ENCODE measurements at regions not wholly inside any gene's neighbourhood (a gene's known extent, or its start where the extent isn't known, plus 50 kb on each side); places are given as distances from the start of the nearest gene placed in this dataset.

DNA sequence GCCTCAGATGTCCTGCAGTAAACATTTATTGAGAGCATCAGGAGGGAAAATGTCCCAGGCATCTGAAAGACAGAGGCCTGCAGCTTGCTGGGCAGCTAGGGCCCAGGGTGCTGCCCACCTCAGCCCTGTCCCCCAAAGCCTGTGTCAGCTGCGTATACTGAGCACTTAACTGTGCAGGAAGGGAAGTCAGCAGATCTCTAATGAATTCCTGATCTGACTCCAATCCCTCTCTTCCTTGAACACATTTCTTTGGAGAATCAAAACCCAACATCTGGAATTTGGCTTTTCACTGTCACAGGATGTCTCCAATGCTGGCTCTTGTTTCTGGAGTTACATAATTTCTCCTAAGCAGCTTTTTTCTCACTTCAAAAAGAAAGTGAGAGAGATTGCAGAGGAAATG lies 364.7 kb upstream of the NFE2L3 start:
- Histone ChIP-seq H3K4me3 (replicated peaks; ENCODE audit: insufficient read depth, low read length) (no peak overlapping the region), H3K27me3 (ENCODE audit: insufficient read depth, poor library complexity, severe bottlenecking) (no peaks in the 10 kb centered on the region), H3K27ac (replicated peaks) (no peak overlapping the region)
- no peak for DNase-seq (ENCODE audit: low read depth in 1 of 2, low spot score in 1 of 2)
- no peak for TF ChIP-seq SPI1 (IDR thresholded peaks at IDR 0.05; ENCODE audit: borderline replicate concordance, low read depth)
- TF ChIP-seq, protein P1, sequence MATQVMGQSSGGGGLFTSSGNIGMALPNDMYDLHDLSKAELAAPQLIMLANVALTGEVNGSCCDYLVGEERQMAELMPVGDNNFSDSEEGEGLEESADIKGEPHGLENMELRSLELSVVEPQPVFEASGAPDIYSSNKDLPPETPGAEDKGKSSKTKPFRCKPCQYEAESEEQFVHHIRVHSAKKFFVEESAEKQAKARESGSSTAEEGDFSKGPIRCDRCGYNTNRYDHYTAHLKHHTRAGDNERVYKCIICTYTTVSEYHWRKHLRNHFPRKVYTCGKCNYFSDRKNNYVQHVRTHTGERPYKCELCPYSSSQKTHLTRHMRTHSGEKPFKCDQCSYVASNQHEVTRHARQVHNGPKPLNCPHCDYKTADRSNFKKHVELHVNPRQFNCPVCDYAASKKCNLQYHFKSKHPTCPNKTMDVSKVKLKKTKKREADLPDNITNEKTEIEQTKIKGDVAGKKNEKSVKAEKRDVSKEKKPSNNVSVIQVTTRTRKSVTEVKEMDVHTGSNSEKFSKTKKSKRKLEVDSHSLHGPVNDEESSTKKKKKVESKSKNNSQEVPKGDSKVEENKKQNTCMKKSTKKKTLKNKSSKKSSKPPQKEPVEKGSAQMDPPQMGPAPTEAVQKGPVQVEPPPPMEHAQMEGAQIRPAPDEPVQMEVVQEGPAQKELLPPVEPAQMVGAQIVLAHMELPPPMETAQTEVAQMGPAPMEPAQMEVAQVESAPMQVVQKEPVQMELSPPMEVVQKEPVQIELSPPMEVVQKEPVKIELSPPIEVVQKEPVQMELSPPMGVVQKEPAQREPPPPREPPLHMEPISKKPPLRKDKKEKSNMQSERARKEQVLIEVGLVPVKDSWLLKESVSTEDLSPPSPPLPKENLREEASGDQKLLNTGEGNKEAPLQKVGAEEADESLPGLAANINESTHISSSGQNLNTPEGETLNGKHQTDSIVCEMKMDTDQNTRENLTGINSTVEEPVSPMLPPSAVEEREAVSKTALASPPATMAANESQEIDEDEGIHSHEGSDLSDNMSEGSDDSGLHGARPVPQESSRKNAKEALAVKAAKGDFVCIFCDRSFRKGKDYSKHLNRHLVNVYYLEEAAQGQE (IDR thresholded peaks at IDR 0.05; ENCODE audit: insufficient replicate concordance, low read depth): no peak
- no peak for TF ChIP-seq POLR2AphosphoS5 (IDR thresholded peaks at IDR 0.05; ENCODE audit: low read depth)
- TF ChIP-seq, protein P2, sequence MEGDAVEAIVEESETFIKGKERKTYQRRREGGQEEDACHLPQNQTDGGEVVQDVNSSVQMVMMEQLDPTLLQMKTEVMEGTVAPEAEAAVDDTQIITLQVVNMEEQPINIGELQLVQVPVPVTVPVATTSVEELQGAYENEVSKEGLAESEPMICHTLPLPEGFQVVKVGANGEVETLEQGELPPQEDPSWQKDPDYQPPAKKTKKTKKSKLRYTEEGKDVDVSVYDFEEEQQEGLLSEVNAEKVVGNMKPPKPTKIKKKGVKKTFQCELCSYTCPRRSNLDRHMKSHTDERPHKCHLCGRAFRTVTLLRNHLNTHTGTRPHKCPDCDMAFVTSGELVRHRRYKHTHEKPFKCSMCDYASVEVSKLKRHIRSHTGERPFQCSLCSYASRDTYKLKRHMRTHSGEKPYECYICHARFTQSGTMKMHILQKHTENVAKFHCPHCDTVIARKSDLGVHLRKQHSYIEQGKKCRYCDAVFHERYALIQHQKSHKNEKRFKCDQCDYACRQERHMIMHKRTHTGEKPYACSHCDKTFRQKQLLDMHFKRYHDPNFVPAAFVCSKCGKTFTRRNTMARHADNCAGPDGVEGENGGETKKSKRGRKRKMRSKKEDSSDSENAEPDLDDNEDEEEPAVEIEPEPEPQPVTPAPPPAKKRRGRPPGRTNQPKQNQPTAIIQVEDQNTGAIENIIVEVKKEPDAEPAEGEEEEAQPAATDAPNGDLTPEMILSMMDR (IDR thresholded peaks at IDR 0.05; ENCODE audit: insufficient read depth, low read length): no peak
- TF ChIP-seq GABPA (IDR thresholded peaks at IDR 0.05; ENCODE audit: low read depth): no peak

GRCh38 chr7:25788371-25788770 lies 363.6 kb upstream of the NFE2L3 start:
- H3K27ac ChIP-seq (replicated peaks): no peak overlapping the region
- DNase-seq (ENCODE audit: low read depth in 1 of 2, low spot score in 1 of 2): no peak
- TF ChIP-seq POLR2AphosphoS5 (IDR thresholded peaks at IDR 0.05; ENCODE audit: low read depth) (no peak), SPI1 (IDR thresholded peaks at IDR 0.05; ENCODE audit: borderline replicate concordance, low read depth) (no peak), GABPA (IDR thresholded peaks at IDR 0.05; ENCODE audit: low read depth) (no peak)
- TF ChIP-seq, protein P1 (IDR thresholded peaks at IDR 0.05; ENCODE audit: insufficient replicate concordance, low read depth): no peak
- TF ChIP-seq, protein P2 (IDR thresholded peaks at IDR 0.05; ENCODE audit: insufficient read depth, low read length): no peak
- no peaks in the 10 kb centered on the region for H3K27me3 ChIP-seq (ENCODE audit: insufficient read depth, poor library complexity, severe bottlenecking)
- no peak overlapping the region for H3K4me3 ChIP-seq (replicated peaks; ENCODE audit: insufficient read depth, low read length)

- Histone ChIP-seq H3K4me3 (replicated peaks; ENCODE audit: insufficient read depth, low read length) (no peak overlapping the region), H3K27ac (replicated peaks) (no peak overlapping the region), H3K27me3 (ENCODE audit: insufficient read depth, poor library complexity, severe bottlenecking) (no peaks in the 10 kb centered on the region)
- TF ChIP-seq POLR2AphosphoS5 (IDR thresholded peaks at IDR 0.05; ENCODE audit: low read depth) (no peak), SPI1 (IDR thresholded peaks at IDR 0.05; ENCODE audit: borderline replicate concordance, low read depth) (no peak), GABPA (IDR thresholded peaks at IDR 0.05; ENCODE audit: low read depth) (no peak)
- TF ChIP-seq, protein P2 (IDR thresholded peaks at IDR 0.05; ENCODE audit: insufficient read depth, low read length): no peak
- TF ChIP-seq, protein P1 (IDR thresholded peaks at IDR 0.05; ENCODE audit: insufficient replicate concordance, low read depth): no peak
- DNase-seq (ENCODE audit: low read depth in 1 of 2, low spot score in 1 of 2): no peak
These were observed 362.9 kb upstream of the NFE2L3 start for GRCh38 chr7:25788961-25789620.

All from HL-60 (cell line).